Testis (tissue), 2 donors: ENCODE measurements at regions not wholly inside any gene's neighbourhood (a gene's known extent, or its start where the extent isn't known, plus 50 kb on each side); places are given as distances from the start of the nearest gene placed in this dataset.

Experiments used
- POLR2A ChIP-seq: fragments of 450-650 bp; IDR thresholded peaks from one replicate; pipeline ENCODE4 v1.6.1; 2017; ENCODE audit warnings: antibody characterized with exemption, mild to moderate bottlenecking, moderate library complexity
- TF ChIP-seq, protein P1 (sequence below), 3 experiments: fragments of 450-650 bp in 2 of 3; fragments of 200-600 bp in 1 of 3; sonication (generic) in 1 of 3; IDR thresholded peaks; one replicate each; pipeline ENCODE4 v1.5.1; 2016 to 2019; ENCODE audit warnings: antibody characterized with exemption in 3 of 3, mild to moderate bottlenecking in 2 of 3, moderate library complexity in 1 of 3

DNA sequence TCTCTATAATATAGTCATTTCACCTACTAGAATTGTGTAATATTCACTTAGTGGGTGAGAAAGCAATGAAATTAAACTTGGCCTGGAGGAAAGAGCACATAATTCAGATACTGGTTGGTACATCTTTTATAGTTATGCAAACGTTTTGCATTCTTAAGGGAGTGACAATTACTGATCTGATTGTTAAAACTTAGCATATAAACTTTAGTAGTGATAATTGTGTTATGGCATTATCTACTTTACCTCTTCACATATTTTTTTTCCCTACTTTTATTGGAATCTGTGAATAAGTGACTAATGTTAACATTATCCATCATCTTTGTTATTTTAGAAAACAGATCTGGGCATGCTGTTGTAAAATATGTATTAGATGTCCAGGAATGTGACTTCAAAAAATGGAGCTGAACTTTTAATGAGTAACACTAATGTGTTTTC lies 217.4 kb upstream of the GIMD1 start:
- TF ChIP-seq, protein P1, sequence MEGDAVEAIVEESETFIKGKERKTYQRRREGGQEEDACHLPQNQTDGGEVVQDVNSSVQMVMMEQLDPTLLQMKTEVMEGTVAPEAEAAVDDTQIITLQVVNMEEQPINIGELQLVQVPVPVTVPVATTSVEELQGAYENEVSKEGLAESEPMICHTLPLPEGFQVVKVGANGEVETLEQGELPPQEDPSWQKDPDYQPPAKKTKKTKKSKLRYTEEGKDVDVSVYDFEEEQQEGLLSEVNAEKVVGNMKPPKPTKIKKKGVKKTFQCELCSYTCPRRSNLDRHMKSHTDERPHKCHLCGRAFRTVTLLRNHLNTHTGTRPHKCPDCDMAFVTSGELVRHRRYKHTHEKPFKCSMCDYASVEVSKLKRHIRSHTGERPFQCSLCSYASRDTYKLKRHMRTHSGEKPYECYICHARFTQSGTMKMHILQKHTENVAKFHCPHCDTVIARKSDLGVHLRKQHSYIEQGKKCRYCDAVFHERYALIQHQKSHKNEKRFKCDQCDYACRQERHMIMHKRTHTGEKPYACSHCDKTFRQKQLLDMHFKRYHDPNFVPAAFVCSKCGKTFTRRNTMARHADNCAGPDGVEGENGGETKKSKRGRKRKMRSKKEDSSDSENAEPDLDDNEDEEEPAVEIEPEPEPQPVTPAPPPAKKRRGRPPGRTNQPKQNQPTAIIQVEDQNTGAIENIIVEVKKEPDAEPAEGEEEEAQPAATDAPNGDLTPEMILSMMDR (IDR thresholded peaks at IDR 0.05) = no peak
- no peak for TF ChIP-seq POLR2A
